ENCODE measurements at regions not wholly inside any gene's neighbourhood (a gene's known extent, or its start where the extent isn't known, plus 50 kb on each side); places are given as distances from the start of the nearest gene placed in this dataset.

GRCh38 chr10:128675405-128675804, 549.2 kb upstream of the MKI67 start:
- no peaks in the 10 kb centered on the region for H3K36me3 Mint-ChIP-seq (ENCODE audit: low read depth)

GRCh38 chr10:128680116-128680515, 553.9 kb upstream of the MKI67 start:
- Mint-ChIP-seq H3K9me3 (no peaks in the 10 kb centered on the region), H3K4me3 (no peak overlapping the region), H3K4me1 (peaks cover 34% of the 10 kb centered on the region), H3K36me3 (ENCODE audit: low read depth) (no peaks in the 10 kb centered on the region), H3K27me3 (ENCODE audit: low read depth, poor library complexity) (peaks cover 11% of the 10 kb centered on the region), H3K27ac (no peak overlapping the region)
- DNase-seq: no peak
- TF ChIP-seq, protein P1, sequence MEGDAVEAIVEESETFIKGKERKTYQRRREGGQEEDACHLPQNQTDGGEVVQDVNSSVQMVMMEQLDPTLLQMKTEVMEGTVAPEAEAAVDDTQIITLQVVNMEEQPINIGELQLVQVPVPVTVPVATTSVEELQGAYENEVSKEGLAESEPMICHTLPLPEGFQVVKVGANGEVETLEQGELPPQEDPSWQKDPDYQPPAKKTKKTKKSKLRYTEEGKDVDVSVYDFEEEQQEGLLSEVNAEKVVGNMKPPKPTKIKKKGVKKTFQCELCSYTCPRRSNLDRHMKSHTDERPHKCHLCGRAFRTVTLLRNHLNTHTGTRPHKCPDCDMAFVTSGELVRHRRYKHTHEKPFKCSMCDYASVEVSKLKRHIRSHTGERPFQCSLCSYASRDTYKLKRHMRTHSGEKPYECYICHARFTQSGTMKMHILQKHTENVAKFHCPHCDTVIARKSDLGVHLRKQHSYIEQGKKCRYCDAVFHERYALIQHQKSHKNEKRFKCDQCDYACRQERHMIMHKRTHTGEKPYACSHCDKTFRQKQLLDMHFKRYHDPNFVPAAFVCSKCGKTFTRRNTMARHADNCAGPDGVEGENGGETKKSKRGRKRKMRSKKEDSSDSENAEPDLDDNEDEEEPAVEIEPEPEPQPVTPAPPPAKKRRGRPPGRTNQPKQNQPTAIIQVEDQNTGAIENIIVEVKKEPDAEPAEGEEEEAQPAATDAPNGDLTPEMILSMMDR (IDR thresholded peaks at IDR 0.05): no peak

More at GRCh38 chr10:128675405-128675804, 549.2 kb upstream of the MKI67 start:
- H3K4me1 Mint-ChIP-seq: peaks cover 18% of the 10 kb centered on the region
- H3K27me3 Mint-ChIP-seq (ENCODE audit: low read depth, poor library complexity): peaks cover 17% of the 10 kb centered on the region
- DNase-seq: no peak
- no peak overlapping the region for H3K4me3 Mint-ChIP-seq
- no peak overlapping the region for H3K27ac Mint-ChIP-seq
- TF ChIP-seq, protein P1 (IDR thresholded peaks at IDR 0.05): no peak
- H3K9me3 Mint-ChIP-seq: no peaks in the 10 kb centered on the region

GRCh38 chr10:128684215-128684614, 558.0 kb upstream of the MKI67 start:
- peaks cover 9% of the 10 kb centered on the region for H3K27me3 Mint-ChIP-seq (ENCODE audit: low read depth, poor library complexity)
- no peak overlapping the region for H3K4me3 Mint-ChIP-seq
- TF ChIP-seq, protein P1 (IDR thresholded peaks at IDR 0.05): no peak
- H3K27ac Mint-ChIP-seq: peak overlapping the region; percentile 26
- no peaks in the 10 kb centered on the region for H3K9me3 Mint-ChIP-seq
- no peaks in the 10 kb centered on the region for H3K36me3 Mint-ChIP-seq (ENCODE audit: low read depth)
- H3K4me1 Mint-ChIP-seq: peaks cover 69% of the 10 kb centered on the region
- DNase-seq: no peak

DNA sequence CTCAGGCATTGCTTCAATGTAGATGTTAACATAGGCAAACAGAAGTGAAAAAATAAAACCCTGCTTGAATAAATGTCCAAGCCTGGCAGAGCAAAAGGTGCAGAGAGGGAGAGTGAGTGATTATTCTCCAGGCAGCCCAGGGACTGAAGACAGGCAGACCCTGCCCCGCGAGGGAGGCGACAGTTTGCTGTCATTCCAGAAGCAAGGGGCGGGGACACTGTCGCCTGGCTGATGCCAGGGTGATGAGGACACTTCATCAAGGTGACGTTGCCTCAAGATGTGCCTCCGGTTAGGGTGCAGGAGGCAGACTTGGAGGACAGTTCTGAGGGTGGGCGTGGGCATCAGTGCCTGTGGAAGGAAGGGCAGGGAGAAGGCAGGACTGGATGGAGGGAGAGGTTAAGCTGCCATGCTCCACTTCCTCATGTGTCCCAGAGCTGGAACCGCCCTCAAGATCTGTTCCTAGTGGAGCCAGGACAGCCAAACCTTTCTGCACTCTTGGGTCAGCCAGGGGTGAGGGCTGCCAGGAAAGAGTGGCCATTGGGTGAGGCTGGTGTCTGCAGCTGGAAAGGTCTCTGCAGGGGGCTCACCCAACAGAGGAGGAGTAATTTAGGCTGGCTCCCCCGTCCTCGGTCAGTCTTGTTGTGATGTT, 560.5 kb upstream of the MKI67 start:
- no peak overlapping the region for H3K4me3 Mint-ChIP-seq
- no peak overlapping the region for H3K27ac Mint-ChIP-seq
- peaks cover 4% of the 10 kb centered on the region for H3K27me3 Mint-ChIP-seq (ENCODE audit: low read depth, poor library complexity)
- H3K36me3 Mint-ChIP-seq (ENCODE audit: low read depth): no peaks in the 10 kb centered on the region
- H3K9me3 Mint-ChIP-seq: no peaks in the 10 kb centered on the region
- TF ChIP-seq, protein P1 (IDR thresholded peaks at IDR 0.05): no peak
- DNase-seq: peak; percentile 30
- H3K4me1 Mint-ChIP-seq: peaks cover 77% of the 10 kb centered on the region

DNA sequence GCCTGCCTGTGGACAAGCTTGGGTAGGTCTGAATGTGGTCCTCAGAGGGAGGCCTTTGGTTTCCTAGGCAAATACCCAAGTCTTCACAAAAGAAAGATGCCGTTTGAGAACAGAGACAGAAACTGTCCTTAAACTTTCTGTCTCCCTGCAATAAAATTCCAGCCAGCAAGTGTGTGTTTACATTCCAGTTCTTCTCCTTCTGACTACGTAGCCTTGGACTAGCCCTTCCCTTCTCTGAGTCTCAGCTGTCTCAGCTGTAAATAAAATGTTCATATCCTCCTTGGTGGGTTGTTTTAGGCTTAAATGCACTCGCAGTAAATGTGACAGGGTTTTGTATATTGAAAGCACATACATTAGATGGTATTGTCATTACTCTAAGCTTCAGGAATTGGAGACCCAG, 561.2 kb upstream of the MKI67 start:
- peak overlapping the region; percentile 12 for H3K27ac Mint-ChIP-seq
- TF ChIP-seq, protein P1 (IDR thresholded peaks at IDR 0.05): no peak

DNA sequence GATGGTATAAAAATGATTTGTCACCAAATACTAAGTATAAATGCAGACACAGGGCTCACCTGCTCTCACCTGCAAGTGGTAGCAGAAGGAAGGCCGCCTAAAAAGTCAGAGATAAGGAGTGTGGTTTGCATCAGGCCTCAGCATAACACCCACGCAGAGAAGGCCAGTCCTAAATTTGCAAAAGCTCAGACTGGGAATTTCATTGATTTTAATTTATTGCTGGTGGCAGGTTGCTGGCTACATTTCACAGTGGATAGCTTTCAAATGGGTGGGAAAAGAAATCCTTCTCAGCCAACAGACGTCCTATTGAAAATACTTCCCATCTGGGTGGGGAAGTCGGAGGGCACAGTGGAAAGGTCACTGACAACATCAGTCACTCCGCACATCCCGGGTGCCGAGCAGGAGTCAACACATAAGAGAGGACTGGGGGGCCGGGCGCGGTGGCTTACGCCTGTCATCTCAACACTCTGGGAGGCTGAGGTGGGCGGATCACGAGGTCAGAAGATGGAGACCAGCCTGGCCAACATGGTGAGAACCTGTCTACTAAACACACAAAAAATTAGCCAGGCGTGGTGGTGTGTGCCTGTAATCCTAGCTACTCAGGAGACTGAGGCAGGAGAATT, 561.8 kb upstream of the MKI67 start:
- Mint-ChIP-seq H3K9me3 (no peaks in the 10 kb centered on the region), H3K36me3 (ENCODE audit: low read depth) (no peaks in the 10 kb centered on the region), H3K4me3 (peak overlapping the region; percentile 50), H3K27ac (peak overlapping the region; percentile 12), H3K4me1 (peaks cover 73% of the 10 kb centered on the region), H3K27me3 (ENCODE audit: low read depth, poor library complexity) (peaks cover 4% of the 10 kb centered on the region)
- TF ChIP-seq, protein P1 (IDR thresholded peaks at IDR 0.05): no peak
- DNase-seq: peak; percentile 25

More for the DNA sequence above, 561.2 kb upstream of the MKI67 start:
- Mint-ChIP-seq H3K4me1 (peaks cover 77% of the 10 kb centered on the region), H3K9me3 (no peaks in the 10 kb centered on the region), H3K27me3 (ENCODE audit: low read depth, poor library complexity) (peaks cover 4% of the 10 kb centered on the region), H3K4me3 (no peak overlapping the region), H3K36me3 (ENCODE audit: low read depth) (no peaks in the 10 kb centered on the region)
- DNase-seq: no peak
